Adipocyte (in vitro differentiated cells): ENCODE measurements at regions not wholly inside any gene's neighbourhood (a gene's known extent, or its start where the extent isn't known, plus 50 kb on each side); places are given as distances from the start of the nearest gene placed in this dataset.

Source experiments
- DNase-seq: peaks from one replicate; pipeline ENCODE4 v3.0.0-alpha.2; 2015; ENCODE audit warnings: low read depth
- H3K27me3 ChIP-seq: replicated peaks from 2 replicates; pipeline ENCODE4 v1.7.0; 2013; ENCODE audit warnings: mild to moderate bottlenecking, low read length, moderate library complexity; ENCODE audit not compliant: control insufficient read depth, insufficient read depth
- H3K36me3 ChIP-seq: 2 replicates; pipeline ENCODE4 v1.7.0; 2013; ENCODE audit warnings: low read length, mild to moderate bottlenecking, moderate library complexity; ENCODE audit not compliant: control insufficient read depth, insufficient read depth, severe bottlenecking
- H3K4me1 ChIP-seq: 2 replicates; pipeline ENCODE4 v1.7.0; 2013; ENCODE audit warnings: mild to moderate bottlenecking, low read length, moderate library complexity; ENCODE audit not compliant: control insufficient read depth, insufficient read depth
- H3K4me3 ChIP-seq: 2 replicates; pipeline ENCODE4 v1.7.0; 2013; ENCODE audit warnings: mild to moderate bottlenecking, low read length, moderate library complexity
- H3K9ac ChIP-seq: 2 replicates; pipeline ENCODE4 v1.7.0; 2013; ENCODE audit warnings: mild to moderate bottlenecking, low read length, moderate library complexity
- H3K9me3 ChIP-seq: 2 replicates; pipeline ENCODE4 v1.7.0; 2013; ENCODE audit warnings: mild to moderate bottlenecking, low read length, moderate library complexity; ENCODE audit not compliant: control insufficient read depth

- no peaks in the 10 kb centered on the region for H3K27me3 ChIP-seq
- no peak overlapping the region for H3K9ac ChIP-seq
- no peaks in the 10 kb centered on the region for H3K9me3 ChIP-seq
- peaks cover 6% of the 10 kb centered on the region for H3K4me1 ChIP-seq
- DNase-seq: no peak
- no peak overlapping the region for H3K4me3 ChIP-seq
- H3K36me3 ChIP-seq: no peaks in the 10 kb centered on the region
These were observed 217.4 kb upstream of the ADAMTSL1 start for GRCh38 chr9:18256568-18256967.

GRCh38 chr9:18260521-18260920 is 213.4 kb upstream of the ADAMTSL1 start:
- Histone ChIP-seq H3K9ac (no peak overlapping the region), H3K27me3 (no peaks in the 10 kb centered on the region), H3K4me1 (peaks cover 7% of the 10 kb centered on the region), H3K9me3 (no peaks in the 10 kb centered on the region), H3K36me3 (no peaks in the 10 kb centered on the region), H3K4me3 (no peak overlapping the region)
- DNase-seq: no peak

GRCh38 chr9:18261181-18261580 is 212.8 kb upstream of the ADAMTSL1 start:
- H3K36me3 ChIP-seq: no peaks in the 10 kb centered on the region
- H3K27me3 ChIP-seq: no peaks in the 10 kb centered on the region
- peak; percentile 29 for DNase-seq
- peaks cover 9% of the 10 kb centered on the region for H3K4me1 ChIP-seq
- H3K4me3 ChIP-seq: no peak overlapping the region
- no peaks in the 10 kb centered on the region for H3K9me3 ChIP-seq
- H3K9ac ChIP-seq: no peak overlapping the region

GRCh38 chr9:18263377-18263776 is 210.6 kb upstream of the ADAMTSL1 start:
- peaks cover 29% of the 10 kb centered on the region for H3K4me1 ChIP-seq
- no peaks in the 10 kb centered on the region for H3K36me3 ChIP-seq
- H3K4me3 ChIP-seq: no peak overlapping the region
- no peaks in the 10 kb centered on the region for H3K9me3 ChIP-seq
- no peak for DNase-seq
- no peak overlapping the region for H3K9ac ChIP-seq
- no peaks in the 10 kb centered on the region for H3K27me3 ChIP-seq

- no peak overlapping the region for H3K4me3 ChIP-seq
- peak; percentile 45 for DNase-seq
- H3K4me1 ChIP-seq: peaks cover 29% of the 10 kb centered on the region
- H3K9me3 ChIP-seq: peaks cover 11% of the 10 kb centered on the region
- no peak overlapping the region for H3K9ac ChIP-seq
- no peaks in the 10 kb centered on the region for H3K27me3 ChIP-seq
- H3K36me3 ChIP-seq: no peaks in the 10 kb centered on the region
These were observed 205.6 kb upstream of the ADAMTSL1 start for GRCh38 chr9:18268381-18268780.

- Histone ChIP-seq H3K4me1 (peaks cover 29% of the 10 kb centered on the region), H3K36me3 (no peaks in the 10 kb centered on the region), H3K9ac (no peak overlapping the region), H3K4me3 (no peak overlapping the region), H3K27me3 (no peaks in the 10 kb centered on the region), H3K9me3 (peaks cover 18% of the 10 kb centered on the region)
- DNase-seq: no peak
These were observed 204.4 kb upstream of the ADAMTSL1 start for GRCh38 chr9:18269561-18269960.

- Histone ChIP-seq H3K36me3 (no peaks in the 10 kb centered on the region), H3K27me3 (no peaks in the 10 kb centered on the region), H3K4me3 (no peak overlapping the region), H3K9me3 (peaks cover 42% of the 10 kb centered on the region), H3K4me1 (no peaks in the 10 kb centered on the region), H3K9ac (no peak overlapping the region)
- peak; percentile 75 for DNase-seq
These were observed 199.3 kb upstream of the ADAMTSL1 start for GRCh38 chr9:18274693-18275092.

GRCh38 chr9:18275313-18275990 is 198.5 kb upstream of the ADAMTSL1 start:
- Histone ChIP-seq H3K27me3 (no peaks in the 10 kb centered on the region), H3K4me3 (no peak overlapping the region), H3K4me1 (no peaks in the 10 kb centered on the region), H3K36me3 (no peaks in the 10 kb centered on the region), H3K9ac (no peak overlapping the region), H3K9me3 (peaks cover 42% of the 10 kb centered on the region)
- DNase-seq: no peak

GRCh38 chr9:18281291-18281690 is 192.7 kb upstream of the ADAMTSL1 start:
- Histone ChIP-seq H3K36me3 (no peaks in the 10 kb centered on the region), H3K9me3 (peaks cover 19% of the 10 kb centered on the region), H3K4me1 (no peaks in the 10 kb centered on the region), H3K27me3 (no peaks in the 10 kb centered on the region), H3K9ac (no peak overlapping the region), H3K4me3 (no peak overlapping the region)
- DNase-seq: no peak

GRCh38 chr9:18294229-18294628 is 179.7 kb upstream of the ADAMTSL1 start:
- Histone ChIP-seq H3K9me3 (no peaks in the 10 kb centered on the region), H3K9ac (no peak overlapping the region), H3K27me3 (no peaks in the 10 kb centered on the region), H3K36me3 (no peaks in the 10 kb centered on the region), H3K4me3 (no peak overlapping the region), H3K4me1 (peaks cover 15% of the 10 kb centered on the region)
- no peak for DNase-seq

GRCh38 chr9:18296702-18297055 is 177.3 kb upstream of the ADAMTSL1 start:
- H3K4me3 ChIP-seq: peak overlapping the region; percentile 76
- DNase-seq: peak; percentile 30

More at GRCh38 chr9:18296702-18297055, 177.3 kb upstream of the ADAMTSL1 start:
- Histone ChIP-seq H3K9ac (peak overlapping the region; percentile 41), H3K36me3 (no peaks in the 10 kb centered on the region), H3K9me3 (no peaks in the 10 kb centered on the region), H3K27me3 (no peaks in the 10 kb centered on the region), H3K4me1 (peaks cover 20% of the 10 kb centered on the region)
